Calu3 (cell line): ENCODE measurements at regions not wholly inside any gene's neighbourhood (a gene's known extent, or its start where the extent isn't known, plus 50 kb on each side); places are given as distances from the start of the nearest gene placed in this dataset.

ENCODE experiments used
- BruUV-seq: library from RNA; stranded (reverse); fragments of 400-500 nt; replicated peaks from 2 replicates; lab custom pipeline; 2021; lab: Mats Ljungman, UMichigan
- CTCF ChIA-PET: fragments of 300-600 bp; sonication (Branson Sonifier 250); formaldehyde crosslinking; loops from one replicate; lab custom pipeline; 2022; ENCODE audit warnings: antibody characterized with exemption; lab: Charles Lee
- DNase-seq: peaks from one replicate; pipeline ENCODE4 v3.0.0; 2022
- H3K27ac Mint-ChIP-seq: one replicate; pipeline ENCODE4 v1.8.0; 2022; ENCODE audit warnings: mixed read lengths; ENCODE audit not compliant: unreplicated experiment
- H3K27me3 Mint-ChIP-seq: one replicate; pipeline ENCODE4 v1.8.0; 2022; ENCODE audit warnings: mixed read lengths; ENCODE audit not compliant: unreplicated experiment
- H3K36me3 Mint-ChIP-seq: one replicate; pipeline ENCODE4 v1.8.0; 2022; ENCODE audit warnings: mild to moderate bottlenecking, moderate library complexity, mixed read lengths; ENCODE audit not compliant: insufficient read depth, unreplicated experiment
- H3K4me1 Mint-ChIP-seq: one replicate; pipeline ENCODE4 v1.8.0; 2022; ENCODE audit warnings: mild to moderate bottlenecking, low read depth, mixed read lengths; ENCODE audit not compliant: unreplicated experiment
- H3K4me3 Mint-ChIP-seq: one replicate; pipeline ENCODE4 v1.8.0; 2022; ENCODE audit warnings: mild to moderate bottlenecking, low read depth, moderate library complexity, mixed read lengths; ENCODE audit not compliant: unreplicated experiment
- H3K9me3 Mint-ChIP-seq: one replicate; pipeline ENCODE4 v1.8.0; 2022; ENCODE audit warnings: low read depth, mixed read lengths; ENCODE audit not compliant: unreplicated experiment
- intact Hi-C: fragments of 100-400 bp; cut with micrococcal nuclease; formaldehyde crosslinking; loops from one replicate; pipeline ENCODE4 v1.10.0; 2022; ENCODE audit not compliant: unreplicated experiment
- TF ChIP-seq, protein P1 (sequence below): fragments of 200-600 bp; IDR thresholded peaks from one replicate; pipeline ENCODE4 v1.8.0; 2022; ENCODE audit warnings: antibody characterized with exemption; ENCODE audit not compliant: unreplicated experiment

DNA sequence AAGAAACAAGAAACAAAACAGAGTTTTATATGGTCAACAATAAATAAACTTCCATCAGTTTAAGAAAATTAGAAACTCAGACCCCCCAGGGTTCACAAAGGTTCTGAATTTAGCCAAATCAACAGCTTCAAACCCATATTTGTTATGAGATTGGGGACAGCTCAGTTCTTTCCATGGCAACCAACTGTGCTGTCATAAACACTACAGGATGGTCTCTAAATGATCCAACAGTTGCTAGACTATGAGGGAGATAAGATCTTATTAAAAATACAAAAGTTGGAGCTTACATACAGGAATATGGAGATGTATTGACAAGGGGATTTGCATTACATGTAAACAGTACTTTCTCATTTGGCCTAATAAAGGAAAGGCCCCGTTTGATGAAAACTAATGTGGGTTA lies 154.6 kb upstream of the CTAGE1 start:
- Mint-ChIP-seq H3K4me1 (no peaks in the 10 kb centered on the region), H3K27me3 (no peaks in the 10 kb centered on the region), H3K4me3 (no peak overlapping the region), H3K9me3 (peaks cover 3% of the 10 kb centered on the region), H3K36me3 (no peaks in the 10 kb centered on the region), H3K27ac (no peak overlapping the region)
- intact Hi-C loops: no loop called here
- TF ChIP-seq, protein P1, sequence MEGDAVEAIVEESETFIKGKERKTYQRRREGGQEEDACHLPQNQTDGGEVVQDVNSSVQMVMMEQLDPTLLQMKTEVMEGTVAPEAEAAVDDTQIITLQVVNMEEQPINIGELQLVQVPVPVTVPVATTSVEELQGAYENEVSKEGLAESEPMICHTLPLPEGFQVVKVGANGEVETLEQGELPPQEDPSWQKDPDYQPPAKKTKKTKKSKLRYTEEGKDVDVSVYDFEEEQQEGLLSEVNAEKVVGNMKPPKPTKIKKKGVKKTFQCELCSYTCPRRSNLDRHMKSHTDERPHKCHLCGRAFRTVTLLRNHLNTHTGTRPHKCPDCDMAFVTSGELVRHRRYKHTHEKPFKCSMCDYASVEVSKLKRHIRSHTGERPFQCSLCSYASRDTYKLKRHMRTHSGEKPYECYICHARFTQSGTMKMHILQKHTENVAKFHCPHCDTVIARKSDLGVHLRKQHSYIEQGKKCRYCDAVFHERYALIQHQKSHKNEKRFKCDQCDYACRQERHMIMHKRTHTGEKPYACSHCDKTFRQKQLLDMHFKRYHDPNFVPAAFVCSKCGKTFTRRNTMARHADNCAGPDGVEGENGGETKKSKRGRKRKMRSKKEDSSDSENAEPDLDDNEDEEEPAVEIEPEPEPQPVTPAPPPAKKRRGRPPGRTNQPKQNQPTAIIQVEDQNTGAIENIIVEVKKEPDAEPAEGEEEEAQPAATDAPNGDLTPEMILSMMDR: no peak
- no peak for DNase-seq
- BruUV-seq: no TSS peak
- CTCF ChIA-PET: interaction anchor here (0.5 to 0.9 kb wide), 2 partner anchors 10 to 576 kb away, joined by 3 to 9 read pairs; no protein-coding TSS in a partner anchor

DNA sequence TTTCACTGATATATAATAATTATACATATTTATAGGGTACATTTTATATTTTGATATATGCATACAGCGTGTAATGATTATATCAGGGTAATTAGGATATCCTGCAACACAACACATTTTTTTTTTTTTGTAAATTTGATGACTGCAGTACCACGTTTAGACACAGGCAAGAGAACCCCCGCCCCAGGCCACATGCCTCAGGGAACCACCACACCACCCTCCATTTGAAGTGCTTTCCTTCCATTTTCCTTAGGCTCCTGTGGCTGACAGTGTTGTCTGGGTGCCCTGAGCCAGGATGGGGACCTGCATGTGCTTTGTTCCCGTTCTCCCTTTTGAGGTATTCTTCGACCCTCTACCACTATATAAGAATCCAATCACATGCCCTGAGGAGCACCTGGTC lies 161.6 kb upstream of the CTAGE1 start:
- no peak for DNase-seq
- Mint-ChIP-seq H3K9me3 (no peaks in the 10 kb centered on the region), H3K4me3 (no peak overlapping the region), H3K27me3 (no peaks in the 10 kb centered on the region), H3K27ac (no peak overlapping the region), H3K36me3 (no peaks in the 10 kb centered on the region), H3K4me1 (peaks cover under 1% of the 10 kb centered on the region)
- no TSS peak for BruUV-seq
- CTCF ChIA-PET: no interaction called here
- TF ChIP-seq, protein P1: no peak
- intact Hi-C loops: no loop called here

DNA sequence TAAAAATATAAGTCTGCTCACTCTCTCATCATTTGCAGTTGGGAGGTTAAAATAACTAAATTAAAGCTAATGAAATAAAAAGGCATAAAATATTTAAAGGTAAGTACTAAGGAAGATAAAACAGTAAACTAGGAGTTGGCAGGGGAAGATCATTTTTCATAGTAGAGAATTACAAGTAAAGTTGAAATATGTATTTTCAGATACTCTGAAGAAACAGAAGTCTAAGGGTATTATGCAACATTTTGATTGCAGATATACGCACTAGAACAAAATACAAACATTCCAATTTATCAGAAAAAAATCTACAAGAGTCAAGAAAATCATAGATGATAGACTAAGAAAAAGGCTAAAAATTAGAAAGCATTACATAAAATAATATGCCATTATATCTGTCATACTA lies 167.6 kb upstream of the CTAGE1 start:
- no TSS peak for BruUV-seq
- Mint-ChIP-seq H3K27me3 (no peaks in the 10 kb centered on the region), H3K36me3 (no peaks in the 10 kb centered on the region), H3K4me1 (peaks cover 14% of the 10 kb centered on the region), H3K9me3 (peaks cover 1% of the 10 kb centered on the region), H3K4me3 (no peak overlapping the region), H3K27ac (no peak overlapping the region)
- TF ChIP-seq, protein P1: no peak
- DNase-seq: no peak
- intact Hi-C loops: loop anchor here (5.0 kb wide), 1 partner anchor 212 kb away; no protein-coding TSS in a partner anchor
- CTCF ChIA-PET: no interaction called here

DNA sequence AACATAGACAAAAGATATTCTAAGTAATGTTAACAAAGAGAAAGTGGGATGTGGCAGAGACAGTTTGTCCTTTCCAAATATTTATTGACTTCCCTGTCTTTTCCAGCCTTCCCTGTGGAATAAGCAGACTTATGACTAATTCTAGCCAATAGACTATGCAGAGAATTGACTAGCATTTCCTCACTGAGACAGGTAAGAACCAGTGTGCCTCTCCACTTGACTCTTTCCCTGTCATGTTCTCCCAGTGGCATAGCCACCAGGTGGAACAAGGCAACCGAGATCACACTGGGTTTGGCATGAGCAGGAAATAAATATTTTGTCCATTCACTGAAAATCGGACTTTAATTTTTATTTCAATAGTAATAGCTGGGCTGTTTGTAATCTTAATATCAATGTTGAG lies 168.1 kb upstream of the CTAGE1 start:
- TF ChIP-seq, protein P1: no peak
- H3K27me3 Mint-ChIP-seq: no peaks in the 10 kb centered on the region
- CTCF ChIA-PET: no interaction called here
- no peaks in the 10 kb centered on the region for H3K36me3 Mint-ChIP-seq
- H3K9me3 Mint-ChIP-seq: peaks cover 4% of the 10 kb centered on the region
- DNase-seq: no peak
- H3K4me1 Mint-ChIP-seq: peaks cover 14% of the 10 kb centered on the region
- intact Hi-C loops: loop anchor here (5.0 kb wide), 1 partner anchor 211 kb away; no protein-coding TSS in a partner anchor
- H3K4me3 Mint-ChIP-seq: no peak overlapping the region
- H3K27ac Mint-ChIP-seq: no peak overlapping the region
- BruUV-seq: no TSS peak
